HG03097 (cell line): ENCODE measurements at regions not wholly inside any gene's neighbourhood (a gene's known extent, or its start where the extent isn't known, plus 50 kb on each side); places are given as distances from the start of the nearest gene placed in this dataset.
A peak's percentile ranks its signal among the peaks of the same experiment; 100 is the strongest.

ENCODE experiments used
- ATAC-seq: cut with Tn5 transposase; IDR thresholded peaks from one replicate; pipeline ENCODE4 v1.9.1; 2021; ENCODE audit not compliant: unreplicated experiment, low FRiP score

GRCh38 chr3:99031778-99032177 lies 130.3 kb upstream of the DCBLD2 start:
- ATAC-seq = no peak

DNA sequence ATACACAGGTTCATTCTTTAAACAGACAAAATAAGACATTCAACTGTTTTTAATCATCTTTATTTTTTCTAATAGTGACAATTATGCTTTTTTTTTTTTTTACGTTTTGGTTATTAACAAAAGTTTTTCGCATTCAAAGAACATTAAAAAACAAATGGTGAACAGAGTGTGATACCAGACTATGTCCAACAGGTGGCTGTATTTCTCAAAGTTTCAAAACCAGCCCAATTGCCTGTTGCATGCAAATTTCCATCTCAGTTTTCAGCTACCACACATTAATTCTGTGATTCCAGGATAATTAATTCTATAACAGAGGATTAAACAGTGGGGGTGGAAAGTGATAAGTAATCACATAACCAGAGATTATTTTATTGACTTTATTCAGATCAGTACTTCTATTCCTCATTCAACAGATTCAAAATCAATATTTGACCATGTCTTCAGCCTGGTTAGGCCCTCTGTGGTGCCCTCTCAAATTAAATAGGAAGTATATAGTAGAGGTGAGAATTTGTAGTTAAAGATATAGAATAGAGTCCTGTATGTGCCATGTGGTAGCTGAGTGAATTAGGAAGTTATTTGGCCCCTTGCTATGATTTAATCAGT lies 122.2 kb upstream of the DCBLD2 start:
- ATAC-seq = peak; percentile 74

DNA sequence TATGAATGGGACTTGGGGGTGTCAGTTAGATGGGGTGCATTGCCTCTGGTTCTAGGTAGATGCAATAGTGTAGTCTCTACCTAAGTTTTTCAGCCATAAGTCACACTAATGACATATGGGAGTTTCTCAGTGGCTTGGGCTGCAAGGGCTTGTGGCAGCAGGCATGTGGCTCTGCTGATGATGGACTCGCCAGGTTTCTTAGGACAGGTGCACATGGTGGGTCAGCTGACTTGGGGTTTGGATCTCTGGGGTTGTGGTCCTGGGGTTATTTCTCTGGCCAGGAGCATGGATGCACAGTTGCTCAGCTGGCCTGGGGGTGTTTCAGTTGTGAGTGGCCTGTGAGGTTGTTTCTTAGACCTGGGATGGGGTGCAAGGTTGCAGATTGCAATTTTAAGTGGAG lies 120.0 kb upstream of the DCBLD2 start:
- no peak for ATAC-seq

DNA sequence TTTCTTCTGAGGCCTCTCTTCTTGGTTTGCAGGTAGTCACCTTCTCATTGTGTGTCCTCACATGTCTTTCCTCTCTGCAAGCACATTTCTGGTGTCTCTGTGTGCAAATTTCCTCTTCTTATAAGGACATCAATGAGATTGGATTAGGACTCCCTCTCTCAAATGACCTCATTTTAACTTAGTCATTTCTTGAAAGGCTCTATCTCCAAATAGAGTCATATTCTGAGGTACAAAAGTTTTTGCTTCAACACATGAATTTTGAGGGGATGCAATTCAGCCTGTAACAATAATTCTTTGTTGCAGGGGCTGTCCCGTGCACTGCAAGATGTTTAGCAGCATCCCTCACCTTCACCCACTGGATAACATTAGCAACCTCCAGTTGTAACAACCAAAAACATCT lies 115.0 kb upstream of the DCBLD2 start:
- ATAC-seq = no peak

DNA sequence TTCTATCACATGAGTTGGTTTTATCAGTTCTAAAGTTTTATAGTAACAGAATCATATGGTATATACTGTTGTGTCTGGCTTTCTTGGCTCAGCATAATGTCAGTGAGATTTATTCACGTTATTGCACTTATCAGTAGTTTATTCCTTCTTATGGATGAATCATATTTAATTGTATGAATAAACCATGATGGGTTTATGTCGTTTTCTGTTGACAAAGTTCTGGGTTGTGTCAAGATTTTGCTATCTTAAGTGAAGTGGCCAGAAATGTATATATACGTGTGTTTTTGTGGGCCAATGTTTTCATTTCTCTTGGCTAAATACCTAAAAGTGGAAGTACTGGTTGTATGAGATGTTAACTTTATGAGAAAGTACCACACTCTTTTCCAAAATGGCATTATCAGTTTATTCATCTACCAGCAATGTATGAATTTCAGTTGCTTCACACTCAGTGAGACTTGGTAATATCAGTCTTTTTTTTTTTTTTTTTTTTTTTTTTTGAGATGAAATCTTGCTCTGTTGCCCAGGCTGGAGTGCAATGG lies 112.4 kb upstream of the DCBLD2 start:
- no peak for ATAC-seq

- no peak for ATAC-seq
Observed at GRCh38 chr3:99013077-99013476, 111.6 kb upstream of the DCBLD2 start.

GRCh38 chr3:99012051-99012450 lies 110.6 kb upstream of the DCBLD2 start:
- ATAC-seq = peak; percentile 94

GRCh38 chr3:99009851-99010250 lies 108.4 kb upstream of the DCBLD2 start:
- ATAC-seq = no peak

DNA sequence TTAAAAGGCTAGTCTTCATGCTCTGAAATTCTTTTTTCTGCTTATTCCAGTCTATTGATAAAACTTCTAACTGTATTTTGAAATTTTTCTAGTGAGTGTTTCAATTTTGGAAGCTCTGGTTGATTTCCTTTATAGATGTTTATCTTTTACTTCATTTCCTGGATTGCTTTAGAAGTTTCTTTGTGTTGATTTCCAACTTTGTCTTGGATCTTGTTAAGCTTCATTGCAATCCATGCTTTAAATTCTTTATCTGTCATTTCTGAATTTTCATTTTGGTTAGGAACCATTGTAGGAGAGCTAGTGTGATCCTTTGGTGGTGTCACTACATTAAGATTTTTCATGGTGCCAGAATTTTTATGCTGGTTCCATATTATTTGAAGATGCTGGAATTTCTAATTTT lies 105.2 kb upstream of the DCBLD2 start:
- ATAC-seq = no peak

DNA sequence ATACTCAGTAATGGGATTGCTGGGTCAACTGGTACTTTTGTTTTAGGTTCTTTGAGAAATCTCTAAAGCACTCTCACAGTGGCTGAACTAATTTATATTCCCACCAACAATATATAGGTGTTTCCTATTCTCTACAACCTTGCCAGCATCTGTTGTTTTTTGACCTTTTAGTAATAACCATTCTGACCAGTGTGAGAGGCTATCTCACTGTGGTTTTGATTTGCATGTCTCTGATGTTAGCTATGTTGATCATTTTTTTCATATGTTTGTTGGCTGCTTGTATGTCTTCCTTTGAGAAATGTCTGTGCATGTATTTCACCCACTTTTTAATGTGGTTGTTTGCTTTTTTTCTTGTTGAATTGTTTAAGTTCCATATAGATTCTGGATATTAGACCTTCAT lies 98.2 kb upstream of the DCBLD2 start:
- ATAC-seq = no peak

GRCh38 chr3:98994128-98994762 lies 92.8 kb upstream of the DCBLD2 start:
- ATAC-seq = no peak

- ATAC-seq = no peak
Observed at GRCh38 chr3:98991393-98991792, 89.9 kb upstream of the DCBLD2 start.

- ATAC-seq = no peak
Observed at GRCh38 chr3:98990657-98991056, 89.2 kb upstream of the DCBLD2 start.

DNA sequence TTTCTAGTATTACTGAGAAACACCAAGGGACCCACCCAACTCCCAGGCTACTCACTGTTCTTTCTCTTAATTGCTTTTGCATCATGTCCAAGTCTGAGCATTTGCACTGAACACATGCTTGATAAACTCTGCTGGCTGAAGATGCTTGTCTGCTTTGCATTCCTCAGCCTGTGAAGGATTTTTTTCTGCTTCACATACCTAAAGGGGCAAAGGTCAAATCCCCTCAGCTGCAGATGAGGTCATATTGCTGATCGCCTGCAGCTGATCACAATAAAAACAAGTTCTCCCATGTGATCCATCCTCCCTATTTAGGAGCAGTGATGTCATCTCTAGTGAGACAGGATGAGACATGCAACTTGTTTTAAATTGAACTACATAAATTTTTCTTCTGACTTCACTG lies 84.6 kb upstream of the DCBLD2 start:
- ATAC-seq = no peak

- ATAC-seq = no peak
Observed at GRCh38 chr3:98985431-98985830, 83.9 kb upstream of the DCBLD2 start.

GRCh38 chr3:98984024-98984423 lies 82.5 kb upstream of the DCBLD2 start:
- ATAC-seq = no peak

DNA sequence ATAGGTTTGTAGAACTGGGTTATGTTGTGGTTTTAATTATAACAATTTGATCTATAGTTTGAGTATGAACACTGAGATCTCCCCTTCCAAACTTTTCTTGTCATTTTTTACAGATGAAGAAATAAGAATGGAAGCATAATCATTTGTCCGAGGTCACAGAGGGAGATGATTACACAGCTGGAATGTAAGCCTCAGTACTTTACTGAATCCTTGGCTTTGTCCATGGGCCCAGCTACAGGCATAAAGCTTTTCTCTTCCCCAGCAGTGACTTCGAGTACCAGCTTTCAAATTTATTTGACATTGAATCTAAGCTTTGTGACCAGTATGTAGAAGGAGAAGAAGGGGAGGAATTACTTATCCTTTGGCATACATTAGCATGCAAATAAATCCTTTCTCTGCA lies 80.9 kb upstream of the DCBLD2 start:
- no peak for ATAC-seq

DNA sequence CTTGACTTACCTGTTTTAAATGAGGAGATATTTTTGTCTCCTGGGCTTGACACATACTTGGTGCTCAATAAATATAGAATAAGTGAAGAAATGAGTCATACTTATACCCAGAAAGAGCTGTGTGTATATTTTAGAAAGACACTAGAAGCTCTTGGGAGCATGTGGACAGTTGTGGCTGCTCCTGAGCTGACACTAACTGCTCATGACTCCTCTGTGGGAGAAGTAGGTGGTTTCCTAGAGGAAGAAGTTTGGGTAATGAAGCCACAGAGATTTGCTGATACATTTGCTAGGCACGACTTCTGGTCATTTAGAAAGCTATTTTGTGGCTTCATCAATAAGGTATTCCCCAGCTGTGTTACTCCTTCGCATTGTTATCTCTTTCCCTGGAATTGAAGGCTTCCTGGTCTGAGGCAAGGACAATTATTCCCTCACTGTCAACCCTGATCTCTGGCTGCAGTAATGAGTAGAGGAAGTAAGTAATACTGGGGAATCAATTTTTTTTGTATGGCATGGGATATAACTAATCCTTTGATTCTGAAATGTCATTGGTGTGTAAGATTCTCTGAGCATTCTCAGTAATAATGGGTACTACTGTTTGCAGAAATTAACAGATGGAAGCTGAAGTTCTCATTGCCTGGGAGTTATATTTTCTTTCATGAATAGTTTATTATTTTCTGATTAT lies 79.6 kb upstream of the DCBLD2 start:
- peak; percentile 92 for ATAC-seq

GRCh38 chr3:98979296-98979695 lies 77.8 kb upstream of the DCBLD2 start:
- ATAC-seq = no peak

GRCh38 chr3:98978068-98978811 lies 76.7 kb upstream of the DCBLD2 start:
- ATAC-seq = no peak

GRCh38 chr3:98977520-98977919 lies 76.0 kb upstream of the DCBLD2 start:
- ATAC-seq = no peak
